Left kidney (tissue), 1 donor: ENCODE measurements at regions not wholly inside any gene's neighbourhood (a gene's known extent, or its start where the extent isn't known, plus 50 kb on each side); places are given as distances from the start of the nearest gene placed in this dataset.
"Not testable (repeated sequence)": the region's sequence is repeated elsewhere in the genome, so short reads cannot be mapped to it uniquely, and the experiment has no call there.

Experiments used
- DNase-seq: peaks from one replicate; pipeline ENCODE4 v3.0.0-alpha.2; 2013

GRCh38 chr3:147153830-147154539, 252.4 kb downstream of the ZIC4 start:
- DNase-seq: no peak

- no peak for DNase-seq
Observed at GRCh38 chr3:147152476-147152875, 253.9 kb downstream of the ZIC4 start.

GRCh38 chr3:147141516-147142288, 264.6 kb downstream of the ZIC4 start:
- no peak for DNase-seq

GRCh38 chr3:147139341-147139740, 267.0 kb downstream of the ZIC4 start:
- DNase-seq: no peak

- no peak for DNase-seq
Observed at GRCh38 chr3:147132168-147132567, 274.2 kb downstream of the ZIC4 start.

GRCh38 chr3:147130461-147130860, 275.9 kb downstream of the ZIC4 start:
- no peak for DNase-seq

- DNase-seq: no peak
Observed at GRCh38 chr3:147129665-147130064, 276.7 kb downstream of the ZIC4 start.

GRCh38 chr3:147122350-147122749, 284.0 kb downstream of the ZIC4 start:
- DNase-seq: no peak

GRCh38 chr3:147119989-147120388, 286.4 kb downstream of the ZIC4 start:
- DNase-seq: peak; percentile 11

- no peak for DNase-seq
Observed at GRCh38 chr3:147119346-147119745, 287.0 kb downstream of the ZIC4 start.

- no peak for DNase-seq
Observed at GRCh38 chr3:147118611-147119010, 287.7 kb downstream of the ZIC4 start.

- no peak for DNase-seq
Observed at GRCh38 chr3:147117631-147118030, 288.7 kb downstream of the ZIC4 start.

- no peak for DNase-seq
Observed at GRCh38 chr3:147113293-147114044, 292.9 kb downstream of the ZIC4 start.

GRCh38 chr3:147099076-147099475, 307.3 kb downstream of the ZIC4 start:
- DNase-seq: no peak

GRCh38 chr3:147090461-147090860, 315.9 kb downstream of the ZIC4 start:
- no peak for DNase-seq

GRCh38 chr3:147089286-147089685, 317.1 kb downstream of the ZIC4 start:
- no peak for DNase-seq

- DNase-seq: not testable (repeated sequence)
Observed at GRCh38 chr3:147059500-147059899, 346.8 kb downstream of the ZIC4 start.

GRCh38 chr3:147049821-147050220, 356.5 kb downstream of the ZIC4 start:
- no peak for DNase-seq

GRCh38 chr3:147049305-147049704, 357.0 kb downstream of the ZIC4 start:
- no peak for DNase-seq

- DNase-seq: no peak
Observed at GRCh38 chr3:147046916-147047315, 359.4 kb downstream of the ZIC4 start.

GRCh38 chr3:147038481-147038880, 367.9 kb downstream of the ZIC4 start:
- DNase-seq: no peak

GRCh38 chr3:147034359-147034758, 372.0 kb downstream of the ZIC4 start:
- DNase-seq: no peak

- DNase-seq: no peak
Observed at GRCh38 chr3:147030274-147030673, 376.1 kb downstream of the ZIC4 start.
